OCI-LY3 (cell line): ENCODE measurements at regions not wholly inside any gene's neighbourhood (a gene's known extent, or its start where the extent isn't known, plus 50 kb on each side); places are given as distances from the start of the nearest gene placed in this dataset.

Experiments used
- H2AFZ ChIP-seq: fragments of 200-600, 300-600 bp; shearing (Covaris generic); 2 replicates; pipeline ENCODE4 v1.6.0; 2014; ENCODE audit warnings: antibody characterized with exemption, low read depth, low read length
- H3K27ac ChIP-seq: fragments of 200-600, 300-600 bp; sonication (generic); 2 replicates; pipeline ENCODE4 v1.5.1; 2014; ENCODE audit warnings: mild to moderate bottlenecking, low read length, moderate library complexity, mixed read lengths
- H3K27me3 ChIP-seq: fragments of 200-600, 300-600 bp; sonication (generic); 2 replicates; pipeline ENCODE4 v1.6.1; 2014; ENCODE audit warnings: low read depth, low read length, mixed read lengths
- H3K36me3 ChIP-seq: fragments of 200-600, 300-600 bp; sonication (generic); replicated peaks from 2 replicates; pipeline ENCODE3; 2014; ENCODE audit warnings: low read depth, low read length, mixed read lengths
- H3K4me1 ChIP-seq: fragments of 300-600, 200-600 bp; sonication (generic); 2 replicates; pipeline ENCODE4 v1.6.1; 2014; ENCODE audit warnings: low read length, mixed read lengths
- H3K4me2 ChIP-seq: fragments of 200-600, 300-600 bp; sonication (generic); 2 replicates; pipeline ENCODE4 v1.6.1; 2014; ENCODE audit warnings: low read length, mixed read lengths
- H3K4me3 ChIP-seq: fragments of 300-600, 200-600 bp; sonication (generic); 2 replicates; pipeline ENCODE4 v1.5.1; 2014; ENCODE audit warnings: antibody characterized with exemption, mild to moderate bottlenecking, low read length, moderate library complexity
- H3K79me2 ChIP-seq: fragments of 300-600, 200-600 bp; shearing (Covaris generic); 2 replicates; pipeline ENCODE4 v1.6.1; 2014; ENCODE audit warnings: mild to moderate bottlenecking, low read length, mixed read lengths
- H3K9ac ChIP-seq: fragments of 300-600, 200-600 bp; shearing (Covaris generic); 2 replicates; pipeline ENCODE4 v1.6.0; 2014; ENCODE audit warnings: mild to moderate bottlenecking, low read length, moderate library complexity
- H3K9me3 ChIP-seq: fragments of 200-600, 300-600 bp; shearing (Covaris generic); 2 replicates; pipeline ENCODE4 v1.6.1; 2014; ENCODE audit warnings: low read length, mixed read lengths; ENCODE audit not compliant: insufficient read depth
- H4K20me1 ChIP-seq: fragments of 200-600, 300-600 bp; sonication (generic); 2 replicates; pipeline ENCODE4 v1.6.1; 2016; ENCODE audit warnings: low read length, mixed read lengths; ENCODE audit not compliant: insufficient read depth
- CTCF ChIP-seq: fragments of 200-600, 300-600 bp; sonication (generic); IDR thresholded peaks from 2 replicates; pipeline ENCODE4 v1.5.1; 2014; ENCODE audit warnings: antibody characterized with exemption, low read length, low read depth
- EZH2phosphoT487 ChIP-seq: fragments of 200-600 bp; shearing (Covaris generic); IDR thresholded peaks from 2 replicates; pipeline ENCODE4 v1.6.1; 2018; ENCODE audit warnings: antibody characterized with exemption, mixed run types, low read depth

- H3K9me3 ChIP-seq: no peaks in the 10 kb centered on the region
- H3K4me2 ChIP-seq: no peak overlapping the region
- H3K9ac ChIP-seq: no peak overlapping the region
- TF ChIP-seq EZH2phosphoT487 (no peak), CTCF (no peak)
- H3K27me3 ChIP-seq: peaks cover 41% of the 10 kb centered on the region
- no peaks in the 10 kb centered on the region for H3K79me2 ChIP-seq
- no peak overlapping the region for H3K27ac ChIP-seq
- no peaks in the 10 kb centered on the region for H4K20me1 ChIP-seq
- no peaks in the 10 kb centered on the region for H3K36me3 ChIP-seq
- H3K4me3 ChIP-seq: no peak overlapping the region
- H2AFZ ChIP-seq: no peak overlapping the region
- peaks cover 21% of the 10 kb centered on the region for H3K4me1 ChIP-seq
Measured at GRCh38 chr6:144338951-144339700, 54.0 kb downstream of the UTRN start.

GRCh38 chr6:144339859-144340452 is 54.8 kb downstream of the UTRN start:
- no peak overlapping the region for H3K9ac ChIP-seq
- no peaks in the 10 kb centered on the region for H3K36me3 ChIP-seq
- H3K4me3 ChIP-seq: no peak overlapping the region
- H3K4me1 ChIP-seq: peaks cover 14% of the 10 kb centered on the region
- no peaks in the 10 kb centered on the region for H3K9me3 ChIP-seq
- no peak overlapping the region for H2AFZ ChIP-seq
- TF ChIP-seq CTCF (no peak), EZH2phosphoT487 (no peak)
- no peaks in the 10 kb centered on the region for H4K20me1 ChIP-seq
- no peaks in the 10 kb centered on the region for H3K79me2 ChIP-seq
- no peak overlapping the region for H3K27ac ChIP-seq
- H3K27me3 ChIP-seq: peaks cover 36% of the 10 kb centered on the region
- H3K4me2 ChIP-seq: no peak overlapping the region

GRCh38 chr6:144340541-144341371 is 55.6 kb downstream of the UTRN start:
- no peak overlapping the region for H3K4me2 ChIP-seq
- H3K27me3 ChIP-seq: peaks cover 28% of the 10 kb centered on the region
- H3K79me2 ChIP-seq: no peaks in the 10 kb centered on the region
- no peak overlapping the region for H3K4me3 ChIP-seq
- no peak overlapping the region for H2AFZ ChIP-seq
- no peaks in the 10 kb centered on the region for H4K20me1 ChIP-seq
- H3K27ac ChIP-seq: no peak overlapping the region
- TF ChIP-seq CTCF (no peak), EZH2phosphoT487 (no peak)
- H3K4me1 ChIP-seq: peaks cover 9% of the 10 kb centered on the region
- no peak overlapping the region for H3K9ac ChIP-seq
- H3K9me3 ChIP-seq: no peaks in the 10 kb centered on the region
- H3K36me3 ChIP-seq: no peaks in the 10 kb centered on the region
